Fibroblast of villous mesenchyme (primary cell): ENCODE measurements at regions not wholly inside any gene's neighbourhood (a gene's known extent, or its start where the extent isn't known, plus 50 kb on each side); places are given as distances from the start of the nearest gene placed in this dataset.
"Not testable (repeated sequence)": the region's sequence is repeated elsewhere in the genome, so short reads cannot be mapped to it uniquely, and the experiment has no call there.

Source experiments
- DNase-seq: peaks from one replicate; pipeline ENCODE4 v3.0.0-alpha.2; 2010; ENCODE audit warnings: low read depth
- H3K4me3 ChIP-seq: 2 replicates; pipeline ENCODE4 v1.5.1; 2011; ENCODE audit warnings: low read depth, mild to moderate bottlenecking, low read length
- CTCF ChIP-seq: IDR thresholded peaks from 2 replicates; pipeline ENCODE4 v1.5.1; 2012; ENCODE audit warnings: low read depth, mild to moderate bottlenecking, low read length; ENCODE audit not compliant: insufficient read depth

DNA sequence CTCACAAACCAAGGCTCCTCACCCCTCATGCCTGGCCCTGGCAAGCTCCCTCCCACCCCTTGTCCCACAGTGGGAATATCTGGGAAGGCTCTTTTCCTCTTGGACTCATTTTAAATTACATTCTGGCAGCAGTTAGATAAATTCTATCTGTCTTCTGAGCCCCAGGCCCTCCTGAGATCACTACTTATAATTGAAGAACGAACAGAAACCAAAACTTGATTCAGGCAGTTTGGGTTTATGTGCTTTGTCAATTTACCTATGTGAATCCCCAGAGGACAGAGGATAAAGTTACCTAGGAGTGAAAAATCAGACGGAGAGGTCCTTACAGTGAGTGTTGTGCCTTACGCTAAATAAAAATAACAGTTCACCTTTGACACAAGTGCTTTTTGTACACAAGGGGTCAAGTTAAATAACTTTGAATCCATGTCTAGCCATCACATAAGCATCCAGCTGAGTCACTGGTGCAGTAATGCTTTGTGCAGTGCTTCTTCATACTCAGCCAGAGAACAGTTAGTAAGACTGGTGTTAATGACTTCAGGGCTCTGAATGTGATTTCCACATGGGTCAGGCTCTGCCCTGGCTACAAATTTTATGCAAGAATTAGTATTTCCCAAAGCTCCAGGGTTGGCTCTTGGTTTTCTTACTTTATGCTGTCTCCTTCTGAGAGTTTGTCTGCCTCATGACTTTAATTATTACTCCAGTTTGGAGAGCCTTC, 329.3 kb downstream of the INSIG2 start:
- no peak for TF ChIP-seq CTCF
- no peak overlapping the region for H3K4me3 ChIP-seq
- DNase-seq, result peak; percentile 25

DNA sequence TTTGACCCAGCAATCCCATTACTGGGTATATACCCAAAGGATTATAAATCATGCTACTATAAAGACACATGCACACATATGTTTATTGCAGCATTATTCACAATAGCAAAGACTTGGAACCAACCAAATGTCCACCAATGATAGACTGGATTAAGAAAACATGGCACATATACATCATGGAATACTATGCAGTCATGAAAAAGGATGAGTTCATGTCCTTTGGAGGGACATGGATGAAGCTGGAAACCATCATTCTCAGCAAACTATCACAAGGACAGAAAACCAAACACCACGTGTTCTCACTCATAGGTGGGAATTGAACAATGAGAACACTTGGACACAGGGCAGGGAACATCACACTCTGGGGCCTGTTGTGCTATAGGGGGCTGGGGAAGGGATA, 326.9 kb downstream of the INSIG2 start:
- DNase-seq, H3K4me3 ChIP-seq: not testable (repeated sequence)

DNA sequence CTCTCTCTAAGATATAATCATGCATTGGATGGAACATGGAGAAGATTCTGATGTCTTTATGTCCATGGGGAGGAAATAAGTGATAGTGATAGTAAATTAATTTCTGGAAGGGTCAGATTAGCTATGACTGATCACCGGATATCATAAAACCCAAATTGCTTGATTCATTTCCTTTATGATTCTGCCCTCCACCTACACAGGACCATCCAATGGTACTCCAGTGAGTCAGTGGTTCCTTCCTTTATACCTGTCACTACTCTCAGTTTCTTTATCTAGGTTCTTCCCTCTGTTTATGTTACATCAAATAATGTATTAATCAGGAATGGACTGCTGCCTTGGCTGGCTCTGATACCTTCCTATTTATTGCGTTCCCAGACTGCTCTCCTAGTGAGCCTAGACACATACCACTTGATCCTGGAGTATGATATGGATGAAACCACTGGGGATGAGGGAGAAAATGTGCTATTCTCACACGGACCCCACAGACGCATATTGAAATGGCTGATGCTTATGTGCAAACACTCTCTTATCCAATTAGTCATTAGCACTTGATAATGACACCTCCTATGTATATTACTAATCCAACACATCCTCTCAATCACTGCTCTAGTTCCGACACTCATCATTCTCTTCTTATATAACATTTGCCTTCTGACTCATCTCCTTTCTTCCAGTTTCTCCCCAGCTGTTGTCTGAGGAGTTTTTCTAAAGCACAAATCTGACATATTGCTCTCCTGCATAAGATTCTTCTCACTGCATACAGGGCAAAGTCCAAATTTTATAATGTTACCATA, 315.6 kb downstream of the INSIG2 start:
- TF ChIP-seq CTCF, result no peak
- no peak for DNase-seq
- H3K4me3 ChIP-seq, result no peak overlapping the region

DNA sequence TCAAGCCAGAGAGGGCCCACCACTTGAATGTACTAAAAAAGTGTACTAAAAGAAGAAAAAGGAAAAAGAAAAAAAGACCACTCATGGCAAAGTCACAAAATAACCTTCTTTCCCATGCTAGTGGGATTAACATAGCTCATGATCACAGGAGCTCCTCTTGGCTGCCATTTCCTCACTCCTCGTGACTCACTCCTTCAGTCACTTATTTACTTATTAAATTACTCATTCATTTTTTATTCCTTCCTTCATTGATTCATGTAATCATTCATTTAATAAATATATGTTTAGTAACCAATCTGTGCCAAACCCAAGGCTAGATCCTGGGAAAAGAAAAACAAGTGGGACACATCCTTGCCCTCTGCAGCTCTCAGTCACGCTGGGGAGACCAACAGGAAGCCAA, 300.5 kb downstream of the INSIG2 start:
- H3K4me3 ChIP-seq, result no peak overlapping the region
- TF ChIP-seq CTCF, result no peak
- DNase-seq, result peak; percentile 6

DNA sequence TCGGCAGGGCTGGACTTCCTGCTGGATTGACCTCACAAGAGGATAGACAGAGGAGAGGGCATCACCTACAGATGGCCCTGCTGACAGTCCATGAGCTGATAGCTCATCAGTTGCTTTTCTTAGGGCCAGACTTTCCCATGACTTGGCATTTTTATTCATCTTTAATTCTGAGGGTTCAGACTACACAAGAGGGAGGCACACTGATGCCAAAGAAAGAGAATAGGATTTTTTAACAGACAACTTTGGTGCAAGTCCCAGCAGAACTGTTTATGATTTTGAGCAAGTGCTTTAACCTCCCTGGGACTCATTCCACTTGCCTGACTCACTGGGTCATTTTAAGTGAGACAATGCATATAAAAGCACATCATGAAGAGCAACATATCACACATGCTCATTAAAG, 299.2 kb downstream of the INSIG2 start:
- TF ChIP-seq CTCF, result no peak
- peak; percentile 34 for DNase-seq
- H3K4me3 ChIP-seq, result no peak overlapping the region

DNA sequence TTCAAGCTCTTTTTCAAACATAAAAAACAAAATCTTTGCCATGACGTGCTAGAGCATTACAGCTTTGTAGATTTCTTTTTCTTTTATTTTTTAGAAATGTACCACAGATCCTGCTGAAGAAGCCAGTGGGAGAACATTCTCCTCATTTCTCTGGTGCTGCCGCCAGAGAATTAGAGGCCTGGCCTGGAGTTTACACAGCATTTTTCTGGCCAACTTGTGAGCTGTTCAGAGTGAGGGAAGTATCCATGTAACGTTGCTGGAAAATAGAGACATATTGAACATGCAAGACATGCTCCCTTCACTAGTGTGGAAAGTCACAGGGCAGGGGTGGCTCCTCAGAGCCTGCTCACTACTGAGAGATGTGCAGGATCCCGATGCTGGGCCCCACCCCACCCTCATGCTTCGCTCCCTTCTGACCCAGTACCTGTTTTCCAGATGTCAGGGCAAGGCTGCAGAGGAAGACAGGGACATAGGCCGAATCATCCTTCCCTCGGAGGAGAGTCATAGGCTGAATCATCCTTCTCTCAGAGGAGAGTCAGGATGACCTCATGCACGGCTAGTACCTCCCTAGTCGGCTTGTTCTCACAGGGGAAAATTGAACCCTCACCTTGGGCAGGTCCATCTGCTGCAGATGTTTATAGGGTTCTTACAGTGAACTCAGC, 298.5 kb downstream of the INSIG2 start:
- no peak for TF ChIP-seq CTCF
- H3K4me3 ChIP-seq, result no peak overlapping the region
- peak; percentile 7 for DNase-seq
